ENCODE measurements at regions not wholly inside any gene's neighbourhood (a gene's known extent, or its start where the extent isn't known, plus 50 kb on each side); places are given as distances from the start of the nearest gene placed in this dataset.

- H3K9me2 ChIP-seq (replicated peaks; ENCODE audit: insufficient read depth, low read length), result no peaks in the 10 kb centered on the region
- H3K4me3 ChIP-seq (ENCODE audit: insufficient read depth, low read length, poor library complexity, severe bottlenecking), result no peak overlapping the region
- H3K4me2 ChIP-seq (ENCODE audit: low read depth, low read length, poor library complexity, severe bottlenecking), result no peak overlapping the region
- H3K9ac ChIP-seq (ENCODE audit: low read length), result no peak overlapping the region
- no peak overlapping the region for H2AFZ ChIP-seq (ENCODE audit: low read depth, low read length, severe bottlenecking)
- H3K36me3 ChIP-seq (ENCODE audit: low read length), result no peaks in the 10 kb centered on the region
- H3K79me2 ChIP-seq (ENCODE audit: insufficient read depth, low read length), result no peaks in the 10 kb centered on the region
- no peaks in the 10 kb centered on the region for H3K9me3 ChIP-seq (ENCODE audit: insufficient read depth, low read length)
- no peaks in the 10 kb centered on the region for H3F3A ChIP-seq (ENCODE audit: insufficient read depth)
- no peaks in the 10 kb centered on the region for H4K20me1 ChIP-seq (ENCODE audit: low read depth, low read length)
- TF ChIP-seq CTCF (IDR thresholded peaks at IDR 0.05; ENCODE audit: insufficient read depth, low read length, poor library complexity, severe bottlenecking) (no peak), EZH2phosphoT487 (conservative IDR thresholded peaks at IDR 0.05; ENCODE audit: low read length) (no peak)
- H3K27me3 ChIP-seq (ENCODE audit: low read length), result no peaks in the 10 kb centered on the region
- H3K27ac ChIP-seq (ENCODE audit: low read depth, low read length), result no peak overlapping the region
Measured at GRCh38 chr4:1501754-1502500, 95.7 kb upstream of the NKX1-1 start.

GRCh38 chr4:1500966-1501753 lies 94.9 kb upstream of the NKX1-1 start:
- Histone ChIP-seq H3K9ac (ENCODE audit: low read length) (no peak overlapping the region), H3K27ac (ENCODE audit: low read depth, low read length) (no peak overlapping the region), H3K4me3 (ENCODE audit: insufficient read depth, low read length, poor library complexity, severe bottlenecking) (no peak overlapping the region), H3K9me3 (ENCODE audit: insufficient read depth, low read length) (no peaks in the 10 kb centered on the region), H3K4me2 (ENCODE audit: low read depth, low read length, poor library complexity, severe bottlenecking) (no peak overlapping the region), H2AFZ (ENCODE audit: low read depth, low read length, severe bottlenecking) (no peak overlapping the region), H4K20me1 (ENCODE audit: low read depth, low read length) (no peaks in the 10 kb centered on the region), H3K36me3 (ENCODE audit: low read length) (no peaks in the 10 kb centered on the region), H3K9me2 (replicated peaks; ENCODE audit: insufficient read depth, low read length) (no peaks in the 10 kb centered on the region), H3K27me3 (ENCODE audit: low read length) (no peaks in the 10 kb centered on the region), H3K79me2 (ENCODE audit: insufficient read depth, low read length) (no peaks in the 10 kb centered on the region), H3F3A (ENCODE audit: insufficient read depth) (no peaks in the 10 kb centered on the region)
- TF ChIP-seq CTCF (IDR thresholded peaks at IDR 0.05; ENCODE audit: insufficient read depth, low read length, poor library complexity, severe bottlenecking) (no peak), EZH2phosphoT487 (conservative IDR thresholded peaks at IDR 0.05; ENCODE audit: low read length) (no peak)

GRCh38 chr4:1500231-1500965 lies 94.2 kb upstream of the NKX1-1 start:
- Histone ChIP-seq H3K36me3 (ENCODE audit: low read length) (no peaks in the 10 kb centered on the region), H3K9me2 (replicated peaks; ENCODE audit: insufficient read depth, low read length) (no peaks in the 10 kb centered on the region), H3K9me3 (ENCODE audit: insufficient read depth, low read length) (no peaks in the 10 kb centered on the region), H3K79me2 (ENCODE audit: insufficient read depth, low read length) (no peaks in the 10 kb centered on the region), H4K20me1 (ENCODE audit: low read depth, low read length) (no peaks in the 10 kb centered on the region), H3K9ac (ENCODE audit: low read length) (no peak overlapping the region), H3K27ac (ENCODE audit: low read depth, low read length) (no peak overlapping the region), H2AFZ (ENCODE audit: low read depth, low read length, severe bottlenecking) (no peak overlapping the region), H3K4me3 (ENCODE audit: insufficient read depth, low read length, poor library complexity, severe bottlenecking) (no peak overlapping the region), H3F3A (ENCODE audit: insufficient read depth) (no peaks in the 10 kb centered on the region), H3K27me3 (ENCODE audit: low read length) (no peaks in the 10 kb centered on the region), H3K4me2 (ENCODE audit: low read depth, low read length, poor library complexity, severe bottlenecking) (no peak overlapping the region)
- TF ChIP-seq EZH2phosphoT487 (conservative IDR thresholded peaks at IDR 0.05; ENCODE audit: low read length), result no peak
- no peak for TF ChIP-seq CTCF (IDR thresholded peaks at IDR 0.05; ENCODE audit: insufficient read depth, low read length, poor library complexity, severe bottlenecking)
